HG02943 (cell line): ENCODE measurements at regions not wholly inside any gene's neighbourhood (a gene's known extent, or its start where the extent isn't known, plus 50 kb on each side); places are given as distances from the start of the nearest gene placed in this dataset.
A peak's percentile ranks its signal among the peaks of the same experiment; 100 is the strongest.
"Not testable (repeated sequence)": the region's sequence is repeated elsewhere in the genome, so short reads cannot be mapped to it uniquely, and the experiment has no call there.

Experiments
- ATAC-seq: cut with Tn5 transposase; IDR thresholded peaks from one replicate; pipeline ENCODE4 v1.9.1; 2021; ENCODE audit warnings: mild to moderate bottlenecking, low read depth, moderate library complexity; ENCODE audit not compliant: unreplicated experiment

- ATAC-seq: not testable (repeated sequence)
Measured at GRCh38 chr9:39559384-39559783, 203.9 kb downstream of the SPATA31A1 start.

- not testable (repeated sequence) for ATAC-seq
Measured at GRCh38 chr9:39566782-39567181, 211.3 kb downstream of the SPATA31A1 start.

DNA sequence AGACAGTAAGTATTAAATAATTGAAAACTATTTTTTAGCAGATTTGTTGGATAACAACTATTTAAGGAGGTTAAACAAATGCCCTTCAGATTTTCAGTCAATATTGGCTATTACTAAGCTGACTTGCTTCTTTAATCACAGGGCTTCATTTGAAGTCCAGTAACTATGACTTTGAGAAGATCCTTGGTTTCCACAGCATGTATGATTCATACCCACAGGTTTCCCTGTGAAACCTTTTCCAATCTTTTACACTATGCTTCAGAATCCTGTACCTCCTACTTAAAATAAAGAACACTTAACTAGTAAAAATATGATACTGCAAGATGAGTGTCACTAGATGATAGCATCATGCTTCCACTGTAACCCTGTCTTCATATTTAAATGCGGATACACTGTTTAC lies 211.9 kb downstream of the SPATA31A1 start:
- not testable (repeated sequence) for ATAC-seq

- not testable (repeated sequence) for ATAC-seq
Measured at GRCh38 chr9:39568900-39569299, 213.4 kb downstream of the SPATA31A1 start.

- not testable (repeated sequence) for ATAC-seq
Measured at GRCh38 chr9:39573024-39574022, 217.9 kb downstream of the SPATA31A1 start.

- ATAC-seq: not testable (repeated sequence)
Measured at GRCh38 chr9:39579000-39579399, 223.5 kb downstream of the SPATA31A1 start.

DNA sequence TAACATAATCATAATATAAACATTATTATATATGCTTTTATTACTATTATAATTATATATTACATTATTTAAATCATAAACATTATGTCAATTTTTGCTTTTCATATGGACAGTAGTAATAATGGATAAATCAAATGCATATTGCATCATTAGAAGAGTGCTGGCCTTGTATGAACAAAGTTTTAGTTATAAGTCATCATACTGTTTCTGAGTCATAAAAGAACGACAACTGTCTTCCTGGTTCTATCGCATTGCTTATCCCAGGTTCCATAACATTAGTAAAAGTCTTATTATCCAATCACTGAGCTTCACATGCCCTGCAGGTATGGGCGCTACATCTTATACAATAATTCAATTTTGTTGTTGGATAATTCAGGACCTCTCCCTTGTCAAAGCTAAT lies 225.8 kb downstream of the SPATA31A1 start:
- ATAC-seq: not testable (repeated sequence)

GRCh38 chr9:39582677-39583412 lies 227.4 kb downstream of the SPATA31A1 start:
- ATAC-seq: not testable (repeated sequence)

DNA sequence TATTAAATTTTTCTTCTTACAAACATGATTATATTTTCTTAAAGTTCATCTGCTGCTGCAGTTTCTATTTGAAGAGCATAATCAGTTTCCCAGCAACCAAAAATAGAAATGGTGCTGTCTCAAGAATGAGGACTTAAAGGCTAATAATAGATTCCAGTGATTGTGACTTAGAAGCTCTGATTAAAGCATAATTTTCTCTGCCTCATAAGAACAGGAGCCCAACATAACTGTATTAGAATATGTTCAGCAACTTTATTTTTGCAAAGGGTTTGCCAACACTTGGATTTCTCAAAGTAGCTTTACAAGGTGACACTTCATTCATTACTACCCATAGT lies 227.9 kb downstream of the SPATA31A1 start:
- not testable (repeated sequence) for ATAC-seq

- not testable (repeated sequence) for ATAC-seq
Measured at GRCh38 chr9:39585233-39585632, 229.8 kb downstream of the SPATA31A1 start.

DNA sequence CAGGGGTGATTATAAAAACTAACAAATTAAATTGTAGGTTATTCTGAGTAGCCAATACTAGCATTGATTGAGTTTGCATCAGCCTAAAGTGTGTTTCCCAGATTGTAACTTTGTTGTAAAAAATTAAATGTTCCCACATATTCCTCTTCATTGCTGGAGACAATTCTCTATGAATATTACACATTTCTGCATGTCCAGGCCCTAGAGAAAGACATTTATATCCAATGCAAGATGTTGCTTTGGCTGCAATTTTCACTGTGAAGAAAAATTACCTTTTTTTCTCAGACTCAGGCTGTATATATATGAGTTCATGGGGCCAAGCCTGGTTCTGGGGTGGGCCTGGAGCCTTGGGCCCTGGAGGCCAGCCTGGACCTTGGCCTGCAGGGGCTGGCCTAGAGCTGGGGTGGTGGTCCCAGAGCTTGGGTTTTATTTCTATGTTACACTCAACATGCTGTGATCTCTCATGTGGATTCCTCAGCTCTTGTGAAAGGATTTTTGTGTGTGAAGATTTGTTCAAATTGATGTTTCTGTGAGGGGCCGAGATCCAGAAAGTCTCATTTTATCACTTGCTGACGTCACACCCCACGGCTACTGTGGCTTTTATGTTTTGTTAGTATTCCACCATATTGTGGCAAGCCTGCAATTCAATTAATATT lies 232.5 kb downstream of the SPATA31A1 start:
- no peak for ATAC-seq

- ATAC-seq: no peak
Measured at GRCh38 chr9:39588500-39589137, 233.2 kb downstream of the SPATA31A1 start.

GRCh38 chr9:39604089-39604488 lies 248.6 kb downstream of the SPATA31A1 start:
- not testable (repeated sequence) for ATAC-seq

DNA sequence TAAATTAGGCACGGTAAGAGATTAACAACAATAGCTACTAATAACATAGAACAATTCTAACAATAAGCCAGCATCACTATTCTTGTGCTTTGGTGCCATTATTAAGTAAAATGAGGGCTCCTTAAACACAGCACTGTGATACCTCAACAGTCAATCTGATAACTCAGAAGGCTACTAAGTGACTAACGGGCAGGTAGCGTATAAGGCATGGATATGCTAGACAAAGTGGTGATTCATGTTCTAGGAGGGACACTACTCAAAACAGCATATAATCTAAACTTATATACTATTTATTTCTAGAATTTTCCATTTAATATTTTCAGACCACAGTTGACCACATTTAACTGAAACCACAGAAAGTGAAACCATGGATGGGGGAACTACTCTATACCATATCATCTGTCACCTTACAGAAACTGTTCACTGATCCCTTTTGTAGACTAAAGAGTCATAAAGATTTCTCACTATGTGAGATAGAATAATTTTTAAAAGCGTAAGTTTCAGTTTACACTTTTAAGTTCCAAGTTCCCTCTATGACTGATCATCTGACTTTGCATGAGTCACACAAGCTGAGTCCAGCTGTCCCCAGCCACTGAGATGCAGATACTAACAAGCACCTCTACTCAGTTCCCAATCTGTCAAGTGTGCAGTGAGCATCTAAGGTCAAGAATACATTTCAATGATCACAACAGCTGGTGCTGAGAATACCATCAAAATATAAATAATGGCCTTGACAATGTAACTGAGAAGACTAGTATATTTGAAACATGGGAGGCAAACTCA lies 256.2 kb downstream of the SPATA31A1 start:
- ATAC-seq: peak; percentile 98

- ATAC-seq: not testable (repeated sequence)
Measured at GRCh38 chr9:39616480-39616879, 261.0 kb downstream of the SPATA31A1 start.

GRCh38 chr9:39624048-39624447 lies 268.6 kb downstream of the SPATA31A1 start:
- ATAC-seq: not testable (repeated sequence)

DNA sequence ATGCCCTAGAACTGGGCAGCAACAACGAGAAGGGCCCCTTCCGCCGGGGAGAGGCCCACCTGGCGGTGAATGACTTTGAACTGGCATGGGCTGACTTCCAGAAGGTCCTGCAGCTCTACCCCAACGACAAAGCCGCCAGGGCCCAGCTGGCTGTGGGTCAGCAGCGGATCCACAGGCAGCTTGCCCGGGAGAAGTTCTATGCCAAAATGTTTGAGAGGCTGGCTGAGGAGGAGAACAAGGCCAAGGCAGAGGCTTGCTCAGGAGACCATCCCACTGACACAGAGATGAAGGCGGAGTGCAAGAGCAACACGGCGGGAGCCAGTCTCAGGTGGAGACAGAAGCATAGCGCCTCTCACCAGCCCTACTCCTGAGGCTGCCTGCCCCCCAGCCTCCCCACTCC lies 276.6 kb downstream of the SPATA31A1 start:
- not testable (repeated sequence) for ATAC-seq

DNA sequence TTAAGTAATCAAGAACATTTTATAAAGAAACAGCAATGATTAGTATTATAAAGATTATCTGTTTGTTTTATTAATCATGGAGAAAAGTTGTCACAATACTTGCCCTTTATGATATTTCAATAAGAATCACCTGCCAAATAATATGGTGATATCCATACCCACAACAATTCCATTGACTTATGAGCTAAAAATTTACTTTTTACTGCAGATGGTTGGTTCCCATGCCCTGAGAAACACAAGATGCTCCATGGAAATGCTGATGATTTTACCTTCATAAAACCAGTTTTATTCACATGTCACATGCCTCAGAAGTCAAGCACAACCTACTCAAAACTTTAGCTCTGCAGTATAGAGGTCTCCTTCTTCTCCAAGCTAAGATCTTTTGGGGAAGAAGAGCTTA lies 293.6 kb downstream of the SPATA31A1 start:
- not testable (repeated sequence) for ATAC-seq

DNA sequence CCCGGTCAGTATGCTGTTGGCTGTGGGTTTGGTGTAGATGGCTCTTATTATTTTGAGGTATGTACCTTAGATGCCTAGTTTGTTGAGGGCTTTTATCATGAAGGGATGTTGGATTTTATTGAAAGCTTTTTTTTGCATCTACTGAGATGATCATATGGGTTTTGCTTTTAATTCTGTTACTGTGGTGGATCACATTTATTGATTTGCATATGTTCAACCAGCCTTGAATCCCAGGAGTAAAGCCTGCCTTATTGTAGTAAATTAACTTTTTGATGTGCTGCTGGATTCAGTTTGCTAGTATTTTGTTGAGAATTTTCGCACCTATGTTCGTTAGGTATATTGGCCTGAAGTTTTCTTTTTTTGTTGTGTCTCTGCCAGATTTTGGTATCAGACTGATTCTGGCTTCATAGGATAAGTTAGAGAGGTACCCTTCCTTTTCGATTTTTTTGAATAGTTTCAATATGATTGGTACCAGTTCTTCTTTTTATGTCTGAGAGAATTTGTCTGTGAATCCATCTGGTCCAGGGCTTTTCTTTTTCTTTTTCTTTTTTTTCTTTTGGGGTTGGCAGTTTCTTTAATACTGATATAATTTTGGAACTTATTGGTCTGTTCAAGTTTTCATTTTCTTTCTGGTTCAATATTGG lies 301.6 kb downstream of the SPATA31A1 start:
- ATAC-seq: not testable (repeated sequence)
